ENCODE measurements at regions not wholly inside any gene's neighbourhood (a gene's known extent, or its start where the extent isn't known, plus 50 kb on each side); places are given as distances from the start of the nearest gene placed in this dataset.

DNA sequence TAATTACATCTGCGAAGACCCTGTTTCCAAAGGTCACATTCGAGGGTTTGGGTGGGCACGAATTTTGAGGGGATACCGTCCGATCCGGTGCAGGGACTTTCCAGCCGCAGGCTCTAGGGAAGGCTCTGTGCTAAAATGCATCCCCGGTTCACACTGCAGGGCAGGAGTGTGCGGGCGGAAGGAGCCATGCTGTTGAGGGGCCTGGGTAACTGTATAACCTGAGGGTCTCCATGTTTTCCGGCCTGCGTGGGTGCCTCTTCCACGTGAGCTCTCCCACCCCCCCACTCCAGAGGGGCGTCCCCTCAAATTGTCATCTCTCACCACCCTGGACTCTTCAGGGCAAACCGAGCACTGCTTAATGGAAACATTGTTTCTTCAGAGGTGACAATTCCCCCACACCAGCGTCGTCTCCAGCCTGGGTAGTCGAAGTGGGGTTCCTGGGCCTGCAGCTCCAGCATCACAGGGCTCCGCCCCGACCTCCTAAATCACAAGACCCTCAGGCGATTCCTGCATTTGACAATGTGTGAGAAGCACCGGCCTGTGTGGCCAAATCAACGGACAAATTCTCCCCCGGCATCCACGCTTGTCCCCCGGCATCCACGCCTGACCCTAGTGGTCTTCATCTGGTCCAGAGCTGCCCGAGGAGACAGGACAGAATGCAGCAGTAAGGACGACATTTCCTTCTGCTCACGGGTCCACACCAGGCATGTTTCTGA lies 51.2 kb downstream of the FOXL3 start:
- DNase-seq (ENCODE audit: low spot score): no peak

DNA sequence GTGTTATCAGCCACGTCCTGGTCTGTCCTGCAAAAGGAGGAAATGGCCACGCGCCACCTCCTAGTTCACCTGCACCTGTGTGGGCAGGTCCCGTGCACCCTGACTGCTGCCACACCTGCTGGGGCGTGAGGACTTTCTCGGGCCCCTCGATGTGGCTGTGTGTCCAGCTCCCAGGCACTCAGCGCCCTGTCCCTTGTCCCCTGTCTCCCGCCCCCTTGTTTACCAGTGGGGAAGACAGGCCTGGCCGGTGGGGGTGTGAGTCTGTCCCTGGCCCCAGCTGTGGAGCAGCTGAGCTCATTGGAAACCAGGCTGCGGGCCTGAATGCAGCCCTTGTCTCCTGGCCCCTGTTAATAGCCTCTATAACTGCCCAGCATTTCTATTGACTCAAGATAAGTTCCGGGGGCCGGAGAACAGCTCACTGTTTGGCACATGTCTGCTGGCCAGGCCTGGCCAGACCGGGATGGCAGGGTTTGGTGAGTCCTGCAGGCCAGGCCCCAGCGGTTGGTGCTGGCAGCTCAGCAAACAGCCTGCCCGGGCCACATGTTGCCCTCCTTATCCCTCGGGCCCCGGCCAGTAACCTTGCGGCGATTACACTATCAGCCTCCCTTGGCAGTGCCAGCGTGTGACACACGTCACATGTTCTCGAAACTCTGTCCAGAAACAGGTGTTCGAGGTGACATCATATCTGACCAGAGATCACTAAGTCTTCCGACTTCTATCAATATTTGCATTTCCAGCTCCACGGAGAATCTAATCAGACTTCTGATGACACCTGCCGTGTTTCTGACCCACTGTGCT lies 52.1 kb downstream of the FOXL3 start:
- DNase-seq (ENCODE audit: low spot score): no peak

- no peak for DNase-seq (ENCODE audit: low spot score)
Observed at GRCh38 chr7:342681-343216, 52.8 kb downstream of the FOXL3 start.

GRCh38 chr7:343227-343822 lies 53.4 kb downstream of the FOXL3 start:
- no peak for DNase-seq (ENCODE audit: low spot score)

- no peak for DNase-seq (ENCODE audit: low spot score)
Observed at GRCh38 chr7:343864-344607, 54.1 kb downstream of the FOXL3 start.

DNA sequence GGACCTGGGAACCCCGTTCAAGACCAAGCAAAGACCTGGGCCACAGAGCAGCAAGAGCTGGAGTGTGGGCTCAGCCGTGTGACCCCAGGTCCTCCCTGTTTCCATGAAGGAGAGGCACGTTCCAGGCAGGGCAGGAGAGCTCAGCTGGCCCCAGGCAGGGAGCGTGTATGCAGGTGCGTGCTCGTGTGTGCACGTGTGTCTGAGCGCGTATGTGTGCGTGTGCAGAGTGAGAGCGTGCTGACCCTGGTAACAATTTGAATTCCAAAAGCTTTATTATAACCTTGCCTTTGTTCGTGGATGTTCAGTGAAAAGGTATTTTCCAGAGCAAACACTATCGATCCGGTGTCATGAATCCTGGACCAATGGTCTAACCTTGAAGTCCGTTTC lies 54.6 kb downstream of the FOXL3 start:
- no peak for DNase-seq (ENCODE audit: low spot score)

DNA sequence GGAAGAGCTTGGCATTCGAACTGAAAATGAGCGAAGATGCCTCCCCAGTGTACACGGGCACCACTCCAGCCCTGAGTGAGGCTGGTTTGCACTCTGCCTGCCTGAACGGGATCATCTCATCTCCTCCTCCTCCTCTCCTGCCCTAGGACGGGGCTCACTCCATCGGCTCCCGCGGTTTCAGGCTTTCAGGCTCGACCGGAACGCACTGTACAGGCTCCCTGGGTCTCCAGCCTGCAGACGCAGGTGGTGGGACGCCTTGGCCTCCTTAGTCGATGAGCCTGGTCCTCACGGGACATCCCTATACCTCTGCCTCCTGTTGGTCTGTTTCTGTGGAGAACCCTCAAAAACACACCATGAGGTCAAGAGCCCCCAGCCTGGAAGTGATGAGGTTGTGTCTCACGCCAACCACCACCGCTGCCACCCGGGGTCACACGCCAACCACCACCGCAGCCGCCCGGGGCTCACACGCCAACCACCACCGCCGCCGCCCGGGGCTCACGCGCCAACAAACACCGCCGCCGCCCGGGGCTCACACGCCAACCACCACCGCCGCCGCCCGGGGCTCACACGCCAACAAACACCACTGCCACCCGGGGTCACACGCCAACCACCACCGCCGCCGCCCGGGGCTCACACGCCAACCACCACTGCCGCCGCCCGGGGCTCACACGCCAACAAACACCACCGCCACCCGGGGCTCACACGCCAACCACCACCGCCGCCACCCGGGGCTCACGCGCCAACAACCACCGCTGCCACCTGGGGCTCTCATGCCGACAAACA lies 56.3 kb downstream of the FOXL3 start:
- no peak for DNase-seq (ENCODE audit: low spot score)

GRCh38 chr7:347001-347590 lies 57.1 kb downstream of the FOXL3 start:
- no peak for DNase-seq (ENCODE audit: low spot score)

DNA sequence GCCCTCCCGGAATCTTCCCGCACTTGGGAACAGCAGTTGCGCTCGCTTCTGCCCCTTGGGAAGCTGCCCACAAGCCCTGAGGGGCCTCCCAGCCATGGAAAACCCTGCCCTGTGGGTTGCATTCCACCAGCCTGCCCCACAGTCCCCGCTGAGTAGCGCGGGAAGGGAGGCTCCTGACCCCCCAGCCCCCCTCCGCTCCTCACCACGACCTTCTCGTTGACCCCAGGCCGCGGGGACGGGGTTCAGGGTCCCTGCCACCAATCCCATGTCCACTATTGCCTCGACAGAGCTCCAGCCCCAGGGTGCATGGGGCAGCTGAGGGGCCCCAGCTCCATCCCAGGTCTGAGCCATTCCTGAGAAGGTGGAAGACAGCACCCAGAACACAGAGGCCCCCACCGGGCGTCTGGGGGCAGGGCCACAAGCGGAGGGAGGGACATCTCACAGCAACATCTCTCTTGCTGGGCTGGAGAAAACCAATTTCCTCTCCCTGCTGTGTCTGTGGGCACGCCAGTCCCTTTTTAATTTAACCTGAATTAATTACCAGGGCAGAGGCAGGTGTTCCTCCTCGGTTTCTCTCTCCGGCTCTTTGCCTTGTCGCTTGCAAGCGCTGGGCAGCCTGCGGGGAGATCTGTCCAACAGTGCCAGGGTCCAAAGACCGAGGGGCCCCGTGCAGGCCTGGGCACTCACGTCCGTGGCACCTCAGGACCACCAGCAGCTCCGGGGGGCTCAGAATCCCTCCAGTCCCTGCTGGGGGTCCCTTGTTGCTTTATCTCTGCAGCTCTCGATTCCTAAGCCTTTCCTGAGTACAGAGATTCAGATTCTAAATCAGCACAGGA lies 57.9 kb downstream of the FOXL3 start:
- no peak for DNase-seq (ENCODE audit: low spot score)

DNA sequence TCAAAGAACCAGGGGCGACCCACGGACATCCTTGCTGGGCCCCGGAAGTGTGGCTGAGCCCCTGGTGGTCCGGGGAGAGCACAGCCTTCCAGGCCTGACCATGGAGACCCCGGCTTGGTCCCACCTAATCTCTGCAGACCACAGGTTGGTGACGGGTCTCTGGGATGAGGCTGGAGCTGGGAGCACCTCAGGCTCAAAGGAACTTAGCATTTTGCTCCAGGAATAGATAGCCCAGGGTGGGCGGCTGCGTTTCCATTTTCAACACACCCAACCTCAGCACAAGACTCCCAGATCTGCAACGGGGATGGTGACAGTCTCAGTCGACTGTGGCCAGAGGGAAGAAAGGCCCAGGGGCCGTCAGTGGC lies 58.5 kb downstream of the FOXL3 start:
- DNase-seq (ENCODE audit: low spot score): no peak

DNA sequence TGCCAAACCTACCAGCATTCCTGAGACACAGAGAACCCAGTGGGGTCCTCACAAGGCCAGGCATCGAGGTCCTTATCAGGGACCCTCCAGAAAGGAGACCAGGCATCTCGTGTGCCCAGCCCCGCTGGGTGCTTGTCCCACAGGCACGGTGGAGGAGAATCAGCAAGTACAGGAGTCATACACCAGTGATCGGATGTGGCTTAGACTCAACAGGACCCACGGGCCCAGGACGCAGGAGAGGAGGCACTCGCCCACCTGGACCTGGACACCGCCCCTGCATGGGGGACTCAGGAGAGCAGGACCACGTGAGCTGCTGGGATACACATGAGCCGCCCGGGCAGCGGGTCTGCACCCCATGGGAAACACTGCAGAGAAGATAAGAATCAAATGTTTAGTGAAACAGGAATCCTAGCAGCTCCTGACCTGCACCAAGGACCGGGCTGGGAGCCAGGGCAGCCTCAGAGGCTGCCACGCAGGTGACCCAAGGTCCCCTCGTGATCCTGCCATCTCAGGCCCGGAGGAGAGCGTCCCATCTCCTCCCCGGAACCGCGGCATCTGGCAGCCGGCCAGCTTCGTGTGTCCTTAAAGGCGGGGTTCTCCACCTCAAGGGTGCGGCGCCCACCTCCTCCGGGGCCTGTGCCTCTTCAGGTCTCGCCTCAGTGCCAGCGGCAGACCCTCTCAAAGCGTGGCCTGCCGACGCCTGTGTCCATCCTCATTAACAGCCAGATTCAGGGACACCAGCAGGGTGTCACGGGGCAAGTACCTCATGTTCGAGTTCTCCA lies 59.2 kb downstream of the FOXL3 start:
- DNase-seq (ENCODE audit: low spot score): no peak

- DNase-seq (ENCODE audit: low spot score): no peak
Observed at GRCh38 chr7:351256-351655, 61.3 kb downstream of the FOXL3 start.

- no peak for DNase-seq (ENCODE audit: low spot score)
Observed at GRCh38 chr7:351681-352480, 61.9 kb downstream of the FOXL3 start.

DNA sequence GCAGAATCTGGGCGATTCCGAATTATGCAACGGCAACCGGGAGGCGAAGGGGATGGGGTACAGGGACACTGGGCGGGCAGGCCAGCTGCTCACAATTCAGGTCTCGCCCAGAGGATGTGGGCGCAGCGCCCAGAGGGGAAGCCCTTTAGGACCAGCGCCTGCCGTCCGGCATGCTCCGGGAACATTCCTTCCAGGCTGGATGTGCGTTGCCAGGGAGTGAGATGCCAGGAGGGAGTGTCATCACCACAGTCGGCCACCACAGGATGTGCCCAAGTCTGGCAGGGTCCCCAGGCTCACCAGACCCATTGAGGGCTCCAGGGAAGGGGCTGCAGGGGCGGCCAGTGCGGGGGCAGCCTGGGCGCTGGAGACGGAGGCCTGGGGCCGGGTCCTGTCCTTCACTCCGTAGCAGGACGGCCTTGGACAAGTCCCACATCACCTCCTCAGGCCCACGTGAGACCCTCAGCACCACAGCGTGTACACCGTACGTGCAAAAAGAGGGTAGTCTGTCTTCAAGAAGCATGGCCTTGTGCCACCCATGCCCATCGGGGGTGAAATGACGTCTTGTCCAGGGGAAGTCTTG lies 63.9 kb downstream of the FOXL3 start:
- no peak for DNase-seq (ENCODE audit: low spot score)

DNA sequence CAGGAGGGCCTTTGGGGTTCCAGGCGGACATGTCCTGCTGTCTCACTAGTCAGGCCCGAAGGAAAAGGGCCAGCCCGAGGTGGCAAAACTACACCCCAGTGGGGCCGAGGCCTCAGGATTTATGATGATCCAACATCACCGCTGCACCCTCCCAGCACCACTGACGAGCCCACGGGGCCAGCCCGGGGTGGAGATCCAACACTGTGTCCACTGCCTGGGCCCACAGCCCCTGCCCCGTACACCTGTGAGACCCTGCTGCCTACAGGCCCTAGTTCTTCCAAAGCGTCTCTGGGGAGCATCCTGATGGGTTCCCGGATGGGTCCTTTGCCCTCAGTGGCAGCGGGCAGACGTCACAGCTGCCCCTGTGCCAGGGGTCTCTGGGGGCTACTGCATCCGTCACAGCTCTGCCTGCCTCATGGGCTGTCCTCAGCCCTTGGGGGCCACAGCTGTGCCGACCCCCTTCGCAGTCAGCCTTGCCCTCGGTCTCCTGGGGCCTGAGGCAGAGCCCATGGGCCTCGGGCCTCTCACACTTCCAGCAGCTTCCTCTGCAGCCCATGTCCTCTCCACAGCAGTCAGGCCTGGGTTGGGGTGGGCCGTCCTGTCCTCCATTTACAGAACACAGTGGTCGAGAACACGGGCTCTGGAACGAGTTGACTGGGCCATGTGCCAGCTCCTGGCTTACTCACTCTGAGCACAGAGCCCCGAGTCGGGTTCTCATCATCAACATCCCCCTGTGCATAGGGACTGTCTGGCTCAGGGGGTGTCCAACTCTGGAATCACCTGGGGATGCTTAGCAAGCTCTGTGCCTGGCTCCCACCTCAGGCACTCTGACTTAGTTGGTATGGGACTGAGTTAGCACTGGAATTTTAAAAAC lies 64.9 kb downstream of the FOXL3 start:
- DNase-seq (ENCODE audit: low spot score): no peak

- no peak for DNase-seq (ENCODE audit: low spot score)
Observed at GRCh38 chr7:355568-355967, 65.6 kb downstream of the FOXL3 start.

DNA sequence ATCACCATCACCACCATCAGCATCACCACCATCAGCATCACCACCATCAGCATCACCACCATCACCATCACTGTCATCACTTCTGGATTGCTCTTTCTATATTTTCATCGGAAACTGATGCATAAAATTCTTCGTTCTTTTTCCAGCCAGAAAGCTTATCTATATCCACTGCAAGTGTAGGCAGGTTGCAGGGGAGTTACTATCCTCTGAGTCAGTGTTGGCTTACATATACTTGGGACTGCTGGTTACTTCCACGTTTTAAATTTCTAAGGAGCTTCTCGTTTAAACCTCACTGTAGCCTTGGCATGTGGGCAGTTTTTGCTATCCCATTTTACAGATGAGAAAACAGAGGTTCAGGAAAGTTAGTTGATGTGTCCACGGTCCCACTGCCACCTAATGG lies 66.1 kb downstream of the FOXL3 start:
- DNase-seq (ENCODE audit: low spot score): no peak

Measured in iPS-NIHi11 (cell line).